Astrocyte of the cerebellum (primary cell): ENCODE measurements at regions not wholly inside any gene's neighbourhood (a gene's known extent, or its start where the extent isn't known, plus 50 kb on each side); places are given as distances from the start of the nearest gene placed in this dataset.

Experiments used
- DNase-seq: peaks from one replicate; pipeline ENCODE4 v3.0.0-alpha.2; 2011; ENCODE audit warnings: low read depth
- H3K4me3 ChIP-seq: 2 replicates; pipeline ENCODE4 v1.5.1; 2011; ENCODE audit warnings: mild to moderate bottlenecking, low read depth, low read length, moderate library complexity
- in situ Hi-C: cut with HindIII; loops from 2 replicates; pipeline ENCODE4 v1.10.0; 2017; ENCODE audit warnings: low sequenced_read_pairs
- TF ChIP-seq, protein P1 (sequence below): IDR thresholded peaks from 2 replicates; pipeline ENCODE4 v1.5.1; 2012; ENCODE audit warnings: low read length, low read depth, moderate library complexity, mild to moderate bottlenecking; ENCODE audit errors: missing control alignments

DNA sequence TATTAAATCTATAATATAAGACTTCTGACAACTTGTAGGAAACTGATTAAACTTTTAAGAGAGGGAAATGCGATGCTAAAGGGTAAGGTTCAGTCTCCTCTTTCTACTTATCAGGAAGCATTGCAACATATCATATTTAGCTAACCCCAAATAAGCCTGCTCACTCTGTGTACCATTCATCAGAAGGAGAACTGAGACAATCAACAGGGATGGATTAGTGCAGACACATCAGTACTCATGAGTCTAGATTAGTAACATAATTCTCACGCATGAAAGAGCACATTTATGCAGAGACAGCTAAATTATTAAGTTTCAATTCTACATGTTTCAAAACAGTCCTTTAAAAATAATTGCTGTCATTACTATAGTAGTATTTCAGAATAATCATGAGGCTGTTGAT is 354.2 kb upstream of the ZWINT start:
- in situ Hi-C loops: no loop called here
- no peak for DNase-seq
- no peak overlapping the region for H3K4me3 ChIP-seq
- TF ChIP-seq, protein P1, sequence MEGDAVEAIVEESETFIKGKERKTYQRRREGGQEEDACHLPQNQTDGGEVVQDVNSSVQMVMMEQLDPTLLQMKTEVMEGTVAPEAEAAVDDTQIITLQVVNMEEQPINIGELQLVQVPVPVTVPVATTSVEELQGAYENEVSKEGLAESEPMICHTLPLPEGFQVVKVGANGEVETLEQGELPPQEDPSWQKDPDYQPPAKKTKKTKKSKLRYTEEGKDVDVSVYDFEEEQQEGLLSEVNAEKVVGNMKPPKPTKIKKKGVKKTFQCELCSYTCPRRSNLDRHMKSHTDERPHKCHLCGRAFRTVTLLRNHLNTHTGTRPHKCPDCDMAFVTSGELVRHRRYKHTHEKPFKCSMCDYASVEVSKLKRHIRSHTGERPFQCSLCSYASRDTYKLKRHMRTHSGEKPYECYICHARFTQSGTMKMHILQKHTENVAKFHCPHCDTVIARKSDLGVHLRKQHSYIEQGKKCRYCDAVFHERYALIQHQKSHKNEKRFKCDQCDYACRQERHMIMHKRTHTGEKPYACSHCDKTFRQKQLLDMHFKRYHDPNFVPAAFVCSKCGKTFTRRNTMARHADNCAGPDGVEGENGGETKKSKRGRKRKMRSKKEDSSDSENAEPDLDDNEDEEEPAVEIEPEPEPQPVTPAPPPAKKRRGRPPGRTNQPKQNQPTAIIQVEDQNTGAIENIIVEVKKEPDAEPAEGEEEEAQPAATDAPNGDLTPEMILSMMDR: no peak

DNA sequence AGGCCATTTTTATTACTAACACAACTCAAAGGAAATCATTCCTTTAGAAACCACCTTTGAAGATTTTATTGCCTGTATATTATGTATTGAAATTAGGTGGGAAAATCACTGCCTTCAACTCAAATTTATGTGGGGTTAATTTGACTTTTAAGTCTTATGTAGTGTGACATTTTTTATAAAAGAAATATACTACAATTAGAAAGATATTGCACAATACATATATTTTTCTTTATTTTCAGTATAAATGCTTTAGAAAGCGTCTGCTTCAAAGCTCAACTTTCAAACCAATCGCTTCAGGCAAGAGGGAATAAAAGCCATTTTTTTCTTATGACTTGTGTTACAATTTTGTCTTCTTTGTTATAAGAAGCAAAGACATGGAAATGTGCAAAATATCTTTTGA is 337.4 kb upstream of the ZWINT start:
- in situ Hi-C loops: no loop called here
- DNase-seq: no peak
- no peak overlapping the region for H3K4me3 ChIP-seq
- TF ChIP-seq, protein P1: no peak

DNA sequence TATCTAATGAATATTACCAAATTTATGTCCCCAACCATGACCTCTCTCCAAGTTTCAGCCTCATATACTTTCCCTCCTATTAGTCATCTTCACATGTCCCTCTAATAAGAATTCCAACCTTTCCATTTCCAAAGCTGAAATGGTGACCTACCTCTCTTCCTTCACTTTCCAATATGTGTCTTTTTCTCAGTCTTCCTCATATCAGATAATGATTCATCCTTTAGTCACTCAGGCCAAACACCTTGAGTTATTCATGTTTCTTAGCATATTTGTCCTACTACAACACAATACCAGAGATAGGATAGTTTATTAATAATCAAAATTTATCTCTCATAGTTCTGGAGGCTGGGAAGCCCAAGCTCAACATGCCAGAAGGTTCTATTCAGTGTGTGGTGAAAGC is 318.5 kb upstream of the ZWINT start:
- no peak overlapping the region for H3K4me3 ChIP-seq
- in situ Hi-C loops: no loop called here
- TF ChIP-seq, protein P1: no peak
- no peak for DNase-seq

DNA sequence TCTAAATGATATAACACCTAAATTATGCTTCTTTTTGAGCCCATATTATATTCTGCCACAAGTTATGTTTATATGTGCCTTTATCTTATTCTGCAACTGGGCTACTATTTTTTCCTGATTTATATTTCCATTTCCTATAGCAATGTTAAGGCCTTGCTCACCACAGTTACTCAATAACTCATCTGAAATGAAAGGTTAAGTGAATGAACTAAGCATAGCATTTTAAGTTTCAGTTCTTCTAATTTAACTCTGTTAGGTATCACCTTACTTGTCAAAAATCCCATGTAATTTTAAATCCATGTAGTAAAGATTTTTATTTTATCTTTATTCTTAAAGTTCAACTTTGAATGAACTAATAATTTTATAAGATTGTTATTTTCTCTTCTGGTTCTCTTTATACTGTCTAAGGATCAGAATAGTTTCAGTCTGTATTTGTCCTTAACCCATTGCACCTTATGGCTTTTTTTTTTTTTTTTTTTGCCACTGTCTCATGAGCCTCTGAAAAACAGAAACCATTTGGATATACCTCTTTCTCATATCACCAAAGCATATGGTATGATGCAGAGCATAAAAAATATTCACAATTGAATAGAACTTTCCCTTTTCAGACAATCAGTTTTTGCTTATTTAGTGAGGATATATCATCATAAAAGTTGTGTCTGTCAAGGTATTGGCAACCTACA is 301.8 kb upstream of the ZWINT start:
- DNase-seq: no peak
- TF ChIP-seq, protein P1: no peak
- no peak overlapping the region for H3K4me3 ChIP-seq
- in situ Hi-C loops: no loop called here

DNA sequence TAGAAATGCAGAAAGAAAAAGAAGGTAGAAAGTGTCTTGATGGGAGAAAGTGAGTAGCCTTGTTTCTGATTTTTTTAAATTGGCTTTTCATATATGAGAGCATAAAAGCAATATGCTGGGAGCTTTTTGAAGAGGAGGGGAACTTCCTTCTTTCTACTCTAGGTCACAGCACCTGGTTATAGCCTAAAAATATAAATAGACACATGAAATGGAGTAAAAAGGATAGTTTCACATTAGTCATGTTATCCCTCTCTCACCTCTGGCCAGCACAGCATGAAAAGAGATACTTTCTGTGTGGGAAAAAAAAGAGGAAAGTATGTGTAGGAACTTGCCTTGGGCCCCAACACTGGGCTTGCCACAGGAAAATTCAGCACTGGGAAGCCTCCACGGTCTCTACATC is 292.2 kb upstream of the ZWINT start:
- TF ChIP-seq, protein P1: no peak
- in situ Hi-C loops: no loop called here
- no peak for DNase-seq
- H3K4me3 ChIP-seq: no peak overlapping the region

DNA sequence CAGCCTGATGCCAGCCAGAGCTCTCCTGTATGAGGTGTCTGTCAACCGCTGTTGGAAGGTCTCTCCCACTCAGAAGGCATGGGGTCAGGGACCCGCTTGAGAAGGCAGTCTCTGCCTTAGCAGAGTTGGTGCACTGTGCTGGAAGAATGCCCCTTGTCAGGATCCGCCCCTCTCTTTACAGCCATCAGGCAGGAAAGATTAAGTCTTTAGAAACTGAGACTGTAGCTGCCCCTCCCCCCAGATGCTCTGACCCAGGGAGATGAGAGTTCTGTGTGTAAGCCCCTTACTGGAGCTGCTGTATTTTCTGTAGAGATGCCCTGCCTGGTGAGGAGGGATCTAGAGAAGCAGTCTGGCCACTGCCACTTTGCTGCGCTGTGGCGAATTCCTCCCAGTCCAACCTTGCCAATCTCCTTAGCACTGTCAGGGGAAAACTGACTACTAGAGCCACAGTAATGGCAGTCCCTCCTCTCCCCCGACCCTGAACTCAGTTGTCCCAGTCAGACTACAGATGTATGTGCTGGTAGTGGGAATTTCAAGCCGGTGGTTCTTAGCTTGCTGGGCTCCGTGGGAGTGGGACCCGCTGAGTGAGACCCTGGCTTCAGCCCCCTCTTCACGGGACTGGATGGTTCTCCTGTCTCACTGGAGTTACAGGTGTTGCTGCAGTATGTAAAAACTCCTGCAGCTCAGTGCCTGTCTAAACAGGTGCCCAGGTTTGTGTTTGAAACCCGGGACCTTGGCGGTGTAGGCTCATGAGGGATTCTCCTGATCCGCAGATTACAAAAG is 285.5 kb upstream of the ZWINT start:
- H3K4me3 ChIP-seq: no peak overlapping the region
- in situ Hi-C loops: no loop called here
- no peak for DNase-seq
- TF ChIP-seq, protein P1: no peak
